OCI-LY7 (cell line): ENCODE measurements at regions not wholly inside any gene's neighbourhood (a gene's known extent, or its start where the extent isn't known, plus 50 kb on each side); places are given as distances from the start of the nearest gene placed in this dataset.

Experiments used
- CTCF ChIP-seq: fragments of 200-600 bp; sonication (generic); conservative IDR thresholded peaks from 2 replicates; pipeline ENCODE4 v1.5.1; 2014; ENCODE audit warnings: mild to moderate bottlenecking, antibody characterized with exemption, low read length, moderate library complexity, mixed read lengths
- EZH2phosphoT487 ChIP-seq: fragments of 200-600 bp; sonication (generic); IDR thresholded peaks from 2 replicates; pipeline ENCODE4 v1.6.1; 2018; ENCODE audit warnings: low read depth, borderline replicate concordance, mild to moderate bottlenecking, mixed run types, antibody characterized with exemption, low read length, moderate library complexity, mixed read lengths

GRCh38 chr10:3926258-3926657 lies 141.2 kb upstream of the KLF6 start:
- TF ChIP-seq CTCF (no peak), EZH2phosphoT487 (no peak)
